ENCODE measurements at regions not wholly inside any gene's neighbourhood (a gene's known extent, or its start where the extent isn't known, plus 50 kb on each side); places are given as distances from the start of the nearest gene placed in this dataset.

GRCh38 chr1:22229379-22229778, 86.5 kb upstream of the WNT4 start:
- POLR2A ChIA-PET (ENCODE audit: partially characterized antibody) = interaction anchor here (0.6 to 1.5 kb wide), 4 partner anchors 7 to 88 kb away, joined by 3 read pairs; no protein-coding TSS in a partner anchor
- no peak overlapping the region for H2AFZ ChIP-seq (ENCODE audit: low read length)
- H2BK20ac ChIP-seq (ENCODE audit: low read length) = peak overlapping the region; percentile 43; the same call in 1 of the 2 replicates
- H2BK120ac ChIP-seq (replicated peaks; ENCODE audit: low read depth, low read length) = no peak overlapping the region
- no peaks in the 10 kb centered on the region for H3K79me2 ChIP-seq (ENCODE audit: control insufficient read depth in 1 of 2, insufficient read depth in 2 of 2, low read length in 2 of 2)
- no peaks in the 10 kb centered on the region for H4K20me1 ChIP-seq (replicated peaks in 1 of 2; ENCODE audit: control insufficient read depth in 1 of 2, insufficient read depth in 2 of 2, low read length in 2 of 2)
- H4K8ac ChIP-seq (ENCODE audit: extremely low read depth, insufficient read depth, low read length) = no peak overlapping the region
- H3K27me3 ChIP-seq (replicated peaks in 1 of 4; ENCODE audit: control insufficient read depth in 3 of 4, extremely low read depth in 1 of 4, insufficient read depth in 3 of 4, low read length in 3 of 4) = no peaks in the 10 kb centered on the region; a peak in 1 of 7 replicates
- no peak overlapping the region for H4K5ac ChIP-seq (ENCODE audit: insufficient read length, low read depth, low read length)
- H2BK5ac ChIP-seq (ENCODE audit: low read depth, low read length) = no peak overlapping the region; the same call in 1 of the 2 replicates
- H3K23me2 ChIP-seq (ENCODE audit: low read depth, low read length) = peaks cover 8% of the 10 kb centered on the region; the same call in 1 of the 2 replicates
- no peak overlapping the region for H3K4me2 ChIP-seq (ENCODE audit: insufficient read depth in 1 of 2, low read depth in 2 of 2, low read length in 2 of 2)
- H3K4me3 ChIP-seq (ENCODE audit: extremely low read depth in 1 of 4, insufficient read depth in 2 of 4, low read depth in 3 of 4, low read length in 4 of 4) = no peak overlapping the region
- peaks cover 11 to 27% (median 19%) of the 10 kb centered on the region in 4 experiments for H3K4me1 ChIP-seq (replicated peaks in 1 of 4; ENCODE audit: control insufficient read depth in 3 of 4, insufficient read depth in 4 of 4, low read length in 3 of 4)
- no peak overlapping the region for H3K14ac ChIP-seq (ENCODE audit: insufficient read length)
- peak overlapping the region; percentile 36 for H4K91ac ChIP-seq (replicated peaks; ENCODE audit: insufficient read length, low read length)
- WGBS, 2 experiments (ENCODE audit: extremely low coverage in 1 of 2, insufficient coverage in 1 of 2, insufficient read length in 1 of 2, insufficient replicate concordance in 2 of 2, low coverage in 1 of 2, low lambda C conversion rate in 2 of 2, missing lambda C conversion rate in 1 of 2) = 38% methylated on average over 2 of the region's 2 CpGs; no CpG with 5 or more reads in 1 of the 2 experiments
- H3K36me3 ChIP-seq (ENCODE audit: control insufficient read depth in 2 of 4, insufficient read depth in 4 of 4, low read length in 3 of 4) = no peaks in the 10 kb centered on the region
- H3K56ac ChIP-seq (replicated peaks; ENCODE audit: insufficient read length, low read depth, low read length) = no peak overlapping the region
- DNase-seq (ENCODE audit: low read depth in 1 of 2, low spot score in 2 of 2) = no peak
- peak overlapping the region; percentile 44 for H3K4ac ChIP-seq (replicated peaks; ENCODE audit: insufficient read length, low read depth, low read length)
- H3K9ac ChIP-seq (replicated peaks in 1 of 4; ENCODE audit: extremely low read depth in 1 of 4, low read depth in 3 of 4, low read length in 3 of 4) = no peak overlapping the region
- peaks cover 3 to 4% of the 10 kb centered on the region in 2 experiments; a peak in 1 of 4 replicates for H3K9me3 ChIP-seq (ENCODE audit: insufficient read depth in 2 of 2, low read depth in 1 of 2, low read length in 1 of 2)
- H3K79me1 ChIP-seq (ENCODE audit: low read depth, low read length) = no peaks in the 10 kb centered on the region
- 0 out of 2 replicates have a peak overlapping the region, but pooled peaks have one; percentile 9 for H2BK12ac ChIP-seq (ENCODE audit: low read depth, low read length)
- no peak overlapping the region for H2AK5ac ChIP-seq (ENCODE audit: low read depth, low read length)
- no peak overlapping the region for H2BK15ac ChIP-seq (ENCODE audit: low read length)
- H3K18ac ChIP-seq (ENCODE audit: extremely low read depth, low read length) = peak overlapping the region; percentile 75
- no peak for FAIRE-seq
- no peak overlapping the region for H3K27ac ChIP-seq (ENCODE audit: low read depth, low read length)
- CTCF ChIA-PET (ENCODE audit: partially characterized antibody) = interaction anchor here (0.8 to 2.9 kb wide), 7 partner anchors 11 to 187 kb away, joined by 3 to 12 read pairs (median 5); partner anchors contain the start of gene WNT4
- H3K23ac ChIP-seq (ENCODE audit: insufficient read length) = no peak overlapping the region
- TF ChIP-seq SP2 (IDR thresholded peaks at IDR 0.05; ENCODE audit: low read length) (no peak), CTCF (IDR thresholded peaks at IDR 0.05; ENCODE audit: control extremely low read depth in 1 of 3, insufficient read depth in 1 of 3, low read depth in 1 of 3, low read length in 3 of 3) (no peak), RXRA (IDR thresholded peaks at IDR 0.05; ENCODE audit: insufficient read depth, low read depth, low read length) (no peak), EP300 (IDR thresholded peaks at IDR 0.05; ENCODE audit: borderline replicate concordance in 1 of 2, low read depth in 2 of 2, low read length in 2 of 2) (no peak), SAP30 (IDR thresholded peaks at IDR 0.05; ENCODE audit: insufficient read depth, insufficient replicate concordance, low read length) (no peak), KDM1A (IDR thresholded peaks at IDR 0.05; ENCODE audit: borderline replicate concordance, low read length) (no peak), GABPA (IDR thresholded peaks at IDR 0.05; ENCODE audit: borderline replicate concordance, insufficient read depth, low read length) (no peak), POLR2A (IDR thresholded peaks at IDR 0.05; ENCODE audit: control extremely low read depth in 1 of 2, low read depth in 2 of 2, low read length in 2 of 2) (no peak), POU5F1 (IDR thresholded peaks at IDR 0.05; ENCODE audit: low read depth, low read length) (no peak)

Measured in H1 (cell line).